ENCODE measurements at regions not wholly inside any gene's neighbourhood (a gene's known extent, or its start where the extent isn't known, plus 50 kb on each side); places are given as distances from the start of the nearest gene placed in this dataset.

DNA sequence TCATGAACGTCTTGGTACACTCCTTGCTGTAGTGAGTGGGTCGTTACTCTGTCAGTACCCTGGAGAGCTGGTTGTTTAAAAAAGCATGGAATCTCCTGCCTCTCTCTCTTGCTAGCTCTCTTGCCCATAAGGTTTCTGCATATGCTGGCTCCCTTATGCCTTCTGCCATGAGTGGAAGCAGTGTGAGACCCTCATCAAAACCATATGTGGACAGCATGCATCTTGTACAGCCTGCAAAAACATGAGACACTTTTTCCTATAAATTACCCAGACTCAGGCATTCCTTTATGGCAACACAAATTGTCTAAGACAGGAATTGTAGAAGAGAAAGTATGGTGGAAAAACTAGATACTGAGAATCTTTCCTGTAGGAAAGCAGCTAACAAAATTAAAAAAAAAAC lies 516.3 kb downstream of the SLITRK6 start:
- no peak for FAIRE-seq

DNA sequence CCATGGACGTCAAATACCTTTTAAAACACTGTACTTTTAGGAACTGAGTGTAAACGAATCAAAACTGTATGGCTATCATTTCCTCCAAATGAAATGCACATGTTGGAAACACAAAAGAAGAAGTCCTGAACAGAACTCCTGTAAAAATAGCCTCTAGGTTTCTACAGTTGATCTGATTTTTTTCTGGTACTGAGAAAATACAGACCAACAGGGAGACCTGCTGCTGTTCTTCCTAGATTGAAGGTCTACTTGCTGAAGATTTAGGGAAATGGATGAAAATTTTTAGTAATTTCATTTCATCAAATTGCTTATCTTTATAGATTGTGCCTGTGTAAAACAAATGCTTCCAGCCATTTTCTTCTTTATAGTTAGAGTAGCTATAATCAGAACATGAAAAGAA lies 520.4 kb downstream of the SLITRK6 start:
- FAIRE-seq: no peak

DNA sequence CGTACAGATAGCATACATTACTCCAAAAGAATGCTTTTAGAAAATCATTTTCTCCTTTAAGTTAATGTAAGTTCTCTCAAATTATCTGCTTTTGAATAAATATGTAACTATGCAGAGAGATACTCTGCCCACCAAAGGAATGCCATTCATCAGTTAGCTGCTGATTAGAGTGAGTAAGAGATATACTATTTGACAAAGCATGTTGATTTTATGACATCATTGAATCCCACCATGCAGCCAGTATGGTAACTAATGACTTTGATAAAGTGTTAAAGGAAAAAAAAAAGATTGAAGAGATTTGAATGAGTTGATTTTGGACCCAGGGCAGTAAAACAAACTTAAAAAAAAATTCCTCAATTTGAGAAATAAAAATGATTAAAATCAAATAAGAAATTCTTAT lies 521.5 kb downstream of the SLITRK6 start:
- FAIRE-seq: no peak

DNA sequence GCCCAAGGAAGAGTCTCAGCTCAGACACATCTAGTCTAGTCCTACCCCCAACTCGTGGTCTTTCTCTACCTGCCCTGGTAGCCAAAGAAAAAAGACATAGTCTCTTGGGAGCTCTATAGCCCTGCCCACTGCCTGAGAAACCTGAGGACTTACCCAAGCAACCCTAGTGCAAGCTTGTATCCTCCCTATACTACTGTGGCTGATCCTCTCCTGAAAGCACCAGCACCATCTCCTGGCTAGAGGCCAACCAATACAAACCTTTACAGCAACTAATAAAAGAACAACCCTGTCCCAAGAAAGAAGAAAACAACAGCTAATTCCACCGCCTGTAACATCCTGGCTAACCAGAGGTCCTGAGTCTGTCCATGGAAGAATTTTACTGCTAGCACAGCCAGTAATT lies 532.4 kb downstream of the SLITRK6 start:
- FAIRE-seq: no peak

DNA sequence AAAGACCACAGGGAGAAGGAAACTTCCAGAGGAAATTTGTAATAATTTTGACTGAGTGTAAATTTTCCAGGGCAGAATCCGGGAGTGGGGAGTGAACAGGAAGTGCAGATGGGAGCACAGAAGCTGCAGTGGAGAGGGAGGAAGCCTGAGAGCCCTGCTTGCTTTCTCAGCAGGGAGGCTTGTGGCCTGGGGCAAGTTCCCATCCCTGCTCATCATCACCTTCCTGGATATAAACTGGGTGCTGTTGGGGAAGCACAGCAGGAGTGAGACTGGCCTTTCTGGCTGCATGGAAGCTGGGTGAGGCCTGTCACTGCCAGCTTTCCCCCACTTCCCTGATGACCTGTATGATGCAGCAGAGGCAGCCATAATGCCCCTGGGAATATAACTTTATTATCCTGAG lies 532.9 kb downstream of the SLITRK6 start:
- no peak for FAIRE-seq

DNA sequence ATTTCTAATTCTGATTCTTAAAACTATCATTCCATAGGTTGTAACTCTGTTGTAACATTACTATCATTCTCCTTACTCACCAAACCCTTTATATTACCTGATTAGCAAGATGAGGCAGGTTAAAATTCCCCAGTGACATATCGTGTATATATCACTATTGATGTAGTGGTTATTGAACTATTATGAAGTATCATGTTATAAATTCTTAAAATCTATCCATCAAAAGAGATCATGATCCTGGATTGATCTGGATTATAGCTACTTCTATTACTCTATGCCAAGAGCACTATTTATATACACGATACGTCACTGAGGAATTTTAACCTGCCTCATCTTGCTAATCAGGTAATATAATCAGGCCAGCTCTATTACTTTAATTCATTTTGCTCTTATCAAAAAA lies 533.9 kb downstream of the SLITRK6 start:
- FAIRE-seq: no peak

DNA sequence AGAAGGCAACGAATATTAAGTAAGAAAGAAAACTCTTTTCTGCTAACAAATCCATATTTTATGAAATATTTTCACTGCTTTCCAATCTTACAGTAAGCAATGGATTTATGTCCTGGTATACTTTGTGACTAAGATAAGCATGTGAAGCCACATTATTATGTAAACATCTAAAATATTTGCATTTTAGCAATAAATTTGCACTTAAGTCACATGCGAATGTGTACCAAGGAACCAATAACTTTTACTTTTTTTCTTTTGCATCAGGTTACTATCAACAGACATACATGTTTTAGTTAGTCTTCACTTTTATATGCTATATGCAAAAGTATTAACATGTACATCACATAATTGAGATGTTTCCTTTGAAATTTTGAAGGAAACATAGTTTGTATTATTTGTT lies 536.7 kb downstream of the SLITRK6 start:
- FAIRE-seq: no peak

DNA sequence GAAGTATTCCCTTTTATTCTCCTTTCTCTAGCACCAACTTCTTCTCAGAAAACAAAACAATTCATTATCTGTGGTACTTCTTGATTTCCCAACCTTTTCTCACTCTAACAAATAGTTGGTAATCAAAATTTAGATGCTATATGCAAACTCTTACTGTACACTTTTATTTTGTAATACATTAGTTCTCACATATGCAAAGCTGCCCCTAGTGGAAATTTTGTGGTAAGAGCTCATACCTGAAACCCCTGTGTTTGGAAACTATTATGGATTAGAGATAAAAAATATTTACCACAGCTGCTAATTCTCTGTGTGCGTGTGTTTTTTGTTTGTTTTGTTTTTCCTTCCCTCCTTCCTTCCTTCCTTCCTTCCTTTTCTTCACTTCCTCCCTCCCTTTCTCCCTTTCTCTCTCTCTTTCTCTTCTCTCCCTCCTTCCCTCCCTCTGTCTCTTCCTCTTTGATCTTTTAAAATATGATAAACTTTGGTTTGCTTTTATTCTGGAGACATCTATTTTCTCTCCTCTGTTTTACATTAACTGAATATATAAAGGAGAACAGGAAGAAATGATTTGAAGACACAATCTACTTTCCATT lies 537.4 kb downstream of the SLITRK6 start:
- no peak for FAIRE-seq

DNA sequence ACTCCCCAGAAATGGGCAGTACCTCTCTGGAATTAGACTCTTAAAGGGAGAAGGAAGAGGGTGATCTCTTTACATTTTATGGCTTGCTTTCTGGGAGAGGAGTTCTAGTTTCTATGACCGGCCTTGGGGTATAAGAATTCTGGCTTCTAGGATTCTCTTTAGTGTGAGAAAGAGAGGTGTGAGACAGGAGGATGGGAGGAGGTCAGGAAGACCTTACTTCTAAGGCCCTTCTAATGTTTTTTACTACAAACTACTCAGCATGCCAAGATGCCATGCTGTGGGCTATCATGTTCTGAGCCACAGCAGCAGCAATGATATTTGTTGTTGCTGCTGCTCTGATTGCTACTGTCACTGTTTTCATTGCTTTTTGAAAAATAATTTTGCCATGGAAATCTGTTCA lies 538.3 kb downstream of the SLITRK6 start:
- no peak for FAIRE-seq

DNA sequence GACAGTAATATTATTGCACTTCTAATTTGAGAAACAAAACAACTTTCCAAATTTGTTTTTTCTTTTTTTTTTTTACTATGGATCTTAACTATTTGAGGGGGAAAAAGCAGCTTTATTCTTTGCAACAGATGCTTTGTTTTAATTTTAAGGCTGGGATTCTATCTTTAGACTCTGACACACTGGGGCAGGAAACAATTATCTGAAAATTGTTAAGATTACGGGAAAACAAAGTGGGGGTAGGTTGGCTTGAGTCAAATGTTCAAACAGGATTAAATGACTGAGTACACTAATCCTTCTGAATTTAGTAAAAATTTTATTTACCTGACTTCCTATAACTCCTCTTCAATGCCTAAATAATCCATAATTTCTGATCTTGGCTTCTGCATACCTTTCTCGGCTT lies 543.2 kb downstream of the SLITRK6 start:
- no peak for FAIRE-seq

DNA sequence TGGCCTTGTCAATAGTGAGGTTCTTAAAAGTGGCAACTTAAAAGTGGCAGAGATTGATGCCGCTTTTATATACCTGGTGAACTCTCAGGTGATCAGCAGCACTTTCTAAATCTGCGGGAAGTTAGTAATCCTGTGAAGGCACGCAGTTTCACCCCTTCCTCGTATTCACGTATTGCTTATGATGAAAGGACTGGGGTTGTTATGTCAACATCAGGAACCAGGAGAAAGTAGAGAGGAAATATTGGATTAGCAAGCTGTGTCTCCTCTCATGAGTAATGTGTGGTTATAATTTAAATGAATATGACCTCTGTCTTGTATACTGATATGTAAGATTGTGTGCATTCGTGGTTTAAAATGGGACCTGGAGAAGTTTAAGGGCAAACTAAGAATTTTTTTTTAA lies 544.6 kb downstream of the SLITRK6 start:
- FAIRE-seq: no peak

DNA sequence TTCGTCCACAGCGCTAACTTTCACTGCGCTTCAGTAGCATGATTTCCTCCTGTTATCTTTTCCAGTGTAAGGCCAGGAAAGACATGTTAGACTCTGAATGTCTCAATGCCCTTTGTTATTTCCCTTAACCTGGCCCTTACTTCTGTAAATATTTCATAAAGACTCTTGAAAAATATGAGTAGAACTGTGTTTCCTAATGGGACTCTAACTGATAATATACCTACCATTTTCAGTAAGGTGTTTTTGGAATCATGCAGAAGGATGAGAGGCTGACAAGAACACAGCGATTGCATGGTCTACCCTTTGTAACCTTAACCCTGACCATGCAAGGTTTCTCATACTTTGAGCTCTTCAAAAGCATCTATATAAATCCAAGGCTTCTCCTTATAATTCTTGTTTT lies 550.1 kb downstream of the SLITRK6 start:
- FAIRE-seq: no peak

DNA sequence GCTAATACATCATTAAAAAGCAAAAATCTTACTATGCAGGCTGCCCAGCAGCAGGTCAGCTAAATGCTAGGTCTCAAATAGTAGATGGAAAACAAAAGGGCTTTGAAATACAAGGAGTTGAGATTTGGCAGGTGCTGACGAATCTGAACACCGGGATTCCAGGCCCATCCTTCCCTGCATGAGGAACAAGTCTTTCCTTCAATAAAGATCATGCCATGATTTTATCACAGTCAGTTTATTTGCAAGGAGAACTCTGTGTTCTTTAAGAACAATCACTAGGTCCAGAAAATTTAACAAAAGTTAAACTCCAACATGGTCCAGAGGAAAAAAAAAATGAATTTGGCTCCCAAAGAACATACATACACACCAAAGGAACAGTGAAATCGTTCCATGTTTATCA lies 551.4 kb downstream of the SLITRK6 start:
- FAIRE-seq: no peak

DNA sequence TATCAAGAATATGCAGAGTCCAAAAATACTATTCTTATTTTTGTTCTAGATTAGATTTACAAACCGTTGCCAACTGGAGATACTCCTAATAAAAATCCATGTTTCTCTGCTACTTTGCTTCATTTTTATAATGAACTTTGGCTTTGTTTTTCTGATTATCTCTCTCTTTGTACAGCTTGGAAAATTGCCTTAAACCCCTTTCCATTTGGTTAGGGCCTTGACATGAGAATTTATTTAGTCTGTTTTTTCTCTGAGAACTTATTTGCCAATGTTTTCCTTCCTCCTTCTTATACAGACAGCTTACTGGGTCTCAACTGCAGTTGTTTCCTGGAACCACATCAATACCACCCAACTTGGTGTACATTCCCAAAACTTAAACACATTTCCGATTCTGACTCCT lies 555.4 kb downstream of the SLITRK6 start:
- FAIRE-seq: peak; percentile 92

DNA sequence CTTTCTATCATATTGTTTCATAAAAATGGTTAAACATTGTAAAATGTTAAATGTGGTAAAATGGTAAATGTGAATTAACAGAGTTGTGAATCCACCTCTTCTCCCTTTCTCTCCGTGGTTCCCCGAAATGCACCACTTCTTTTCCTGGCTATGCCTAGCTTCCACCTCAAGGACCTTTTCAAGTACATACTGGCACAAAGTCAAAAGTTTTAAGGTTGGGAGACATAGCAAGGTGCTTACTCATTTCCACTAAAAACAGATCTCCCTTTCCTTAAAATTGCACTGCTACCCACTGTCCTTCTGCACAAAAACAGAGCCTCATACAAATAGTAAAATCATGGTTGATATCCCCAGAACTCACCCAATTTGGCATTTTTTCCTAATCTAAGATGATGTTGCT lies 558.2 kb downstream of the SLITRK6 start:
- no peak for FAIRE-seq

DNA sequence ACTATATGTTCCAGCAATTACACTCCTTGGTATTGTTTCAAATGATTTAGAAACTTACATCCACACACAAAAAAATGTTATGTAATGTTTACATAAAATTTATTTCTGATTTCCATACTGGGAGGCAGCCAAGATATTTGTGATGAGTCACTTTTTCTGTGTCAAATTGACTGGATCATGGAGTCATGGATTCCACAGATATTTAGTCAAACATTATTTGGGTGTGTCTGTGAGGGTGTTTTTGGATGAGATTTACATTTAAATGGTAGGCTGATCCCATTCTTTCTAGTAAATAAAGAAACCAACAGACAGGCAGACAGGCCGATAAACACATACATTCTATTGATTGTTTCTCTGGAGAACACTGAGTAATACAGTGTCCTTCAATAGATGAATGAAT lies 562.8 kb downstream of the SLITRK6 start:
- no peak for FAIRE-seq

DNA sequence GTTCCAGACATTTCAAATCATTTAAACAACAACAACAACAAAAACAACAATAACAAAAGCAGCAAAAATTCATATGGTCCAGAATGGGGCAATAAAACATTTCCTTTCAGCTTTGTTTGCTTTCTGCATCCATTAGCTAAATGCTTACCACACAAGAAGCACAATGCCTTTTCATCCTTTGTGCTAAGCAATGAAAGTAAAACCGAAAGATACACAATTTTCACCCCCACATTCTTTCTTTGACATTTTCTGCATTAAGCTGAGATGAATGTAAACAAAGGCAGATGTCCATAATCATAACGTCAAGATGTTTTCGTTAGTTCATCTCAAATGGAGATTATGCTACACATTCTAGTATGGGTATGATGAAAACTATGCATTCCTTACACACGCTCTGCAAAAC lies 568.5 kb downstream of the SLITRK6 start:
- FAIRE-seq: no peak

DNA sequence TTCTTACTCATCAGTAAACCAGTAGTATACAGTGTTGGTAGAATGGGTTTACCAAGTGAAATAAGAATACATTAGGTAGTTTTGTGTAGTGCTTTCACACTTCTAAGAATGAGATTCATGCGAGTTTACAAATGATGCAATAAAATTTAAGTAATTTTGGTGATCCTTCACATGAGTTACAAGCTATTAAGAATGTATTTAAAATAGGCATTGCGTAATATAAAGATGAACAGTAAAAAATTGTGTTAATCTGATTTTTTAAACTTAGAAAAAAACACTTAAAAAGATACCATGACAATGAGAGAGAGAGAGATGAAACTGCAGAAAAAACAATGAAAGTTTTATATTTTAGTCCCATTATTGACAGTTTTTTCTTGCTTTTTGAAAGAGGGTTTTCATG lies 570.5 kb downstream of the SLITRK6 start:
- no peak for FAIRE-seq

DNA sequence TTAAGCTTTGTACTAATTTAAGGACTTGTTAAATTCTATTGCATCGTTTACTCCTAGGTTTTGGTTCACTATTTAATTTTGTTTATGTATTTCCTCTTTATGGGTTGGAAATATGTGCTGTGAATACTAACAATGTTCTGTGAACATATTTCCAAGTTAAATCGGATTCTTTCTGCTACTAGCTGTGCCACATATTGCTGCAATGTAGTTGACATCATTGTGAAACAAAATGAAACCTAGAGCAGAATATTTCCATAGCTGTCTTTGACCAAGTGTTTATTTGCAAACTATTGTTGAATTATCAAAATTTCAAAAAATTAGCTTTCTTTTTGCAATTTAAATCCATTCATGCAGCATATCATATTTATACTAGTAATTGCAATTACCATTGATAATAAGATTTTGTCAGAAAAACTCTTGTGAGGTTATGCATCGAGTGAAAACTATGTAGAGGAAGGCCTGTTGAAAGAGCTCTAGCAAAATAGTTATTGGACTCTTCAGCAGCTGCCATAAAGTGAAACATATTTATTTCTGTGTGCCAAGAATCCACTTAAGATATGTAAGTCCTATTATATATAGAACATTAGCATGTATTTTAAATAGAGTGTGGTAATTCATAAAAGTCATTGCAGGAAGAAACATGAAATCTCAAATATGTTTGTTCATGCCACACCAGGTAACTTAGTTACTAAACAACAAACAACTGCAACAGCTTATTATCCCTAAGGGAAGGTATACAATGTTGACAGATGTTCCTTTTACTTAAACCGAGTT lies 575.1 kb downstream of the SLITRK6 start:
- peak; percentile 77 for FAIRE-seq

DNA sequence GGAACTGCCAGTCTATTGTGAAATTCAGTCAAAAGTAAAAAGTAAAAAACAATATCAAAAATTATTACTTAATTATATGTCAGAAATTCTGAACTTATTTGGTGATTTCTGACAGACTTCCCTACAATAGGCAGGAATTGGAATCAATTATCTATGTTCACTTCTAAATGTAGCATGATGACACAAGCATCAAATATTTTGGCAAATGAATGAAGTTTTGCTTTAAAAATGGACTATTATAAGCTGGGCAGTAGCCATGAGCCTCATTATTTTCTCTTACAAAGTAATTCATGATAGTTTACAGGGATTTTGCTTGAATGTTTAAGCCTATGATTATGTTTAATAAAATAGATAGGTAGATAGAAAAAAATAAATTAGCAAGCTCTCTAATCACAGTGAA lies 582.6 kb downstream of the SLITRK6 start:
- FAIRE-seq: no peak

DNA sequence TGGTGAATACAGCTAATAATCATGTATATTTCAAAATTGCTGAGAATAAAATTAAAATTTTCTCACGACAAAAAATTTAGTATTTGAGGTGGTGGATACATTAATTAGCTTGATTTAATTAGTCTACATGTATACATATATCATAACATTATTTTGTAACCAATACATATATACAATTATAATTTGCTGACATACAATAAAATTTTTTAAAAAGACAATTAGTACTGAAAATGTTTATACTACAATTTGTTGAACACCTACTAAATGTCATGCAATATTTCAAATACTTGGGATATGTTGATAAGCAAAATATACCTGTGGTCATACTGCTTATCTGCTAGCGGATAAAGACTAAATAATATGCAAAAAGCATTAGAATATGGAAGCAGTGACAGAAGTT lies 586.5 kb downstream of the SLITRK6 start:
- FAIRE-seq: no peak

DNA sequence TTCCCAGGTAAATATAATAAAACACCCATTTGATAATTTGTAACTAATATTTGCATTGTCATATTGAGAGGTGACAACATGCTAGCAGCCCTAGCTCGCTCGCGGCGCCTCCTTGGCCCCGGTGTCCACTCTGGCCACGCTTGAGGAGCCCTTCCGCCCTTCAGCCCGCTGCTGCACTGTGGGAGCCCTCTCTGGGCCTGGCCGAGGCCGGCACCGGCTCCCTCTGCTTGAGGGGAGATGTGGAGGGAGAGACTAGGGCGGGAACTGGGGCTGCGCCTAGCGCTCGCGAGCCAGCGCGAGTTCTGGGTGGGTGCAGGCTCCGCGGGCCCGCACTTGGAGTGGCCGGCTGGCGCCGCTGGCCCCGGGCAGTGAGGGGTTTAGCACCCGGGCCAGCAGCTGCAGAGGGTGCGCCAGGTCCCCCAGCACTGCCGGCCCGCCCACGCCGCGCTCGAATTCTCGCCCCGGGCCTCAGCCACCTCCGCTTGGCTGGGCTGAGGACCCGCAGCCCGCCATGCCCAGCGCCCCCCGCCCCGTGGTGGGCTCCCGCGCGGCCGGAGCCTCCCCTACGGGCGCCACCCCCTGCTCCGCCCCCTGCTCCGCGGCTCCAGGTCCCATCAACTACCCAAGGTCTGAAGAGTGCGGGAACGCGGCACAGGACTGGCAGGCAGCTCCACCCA lies 594.4 kb downstream of the SLITRK6 start:
- FAIRE-seq: no peak

DNA sequence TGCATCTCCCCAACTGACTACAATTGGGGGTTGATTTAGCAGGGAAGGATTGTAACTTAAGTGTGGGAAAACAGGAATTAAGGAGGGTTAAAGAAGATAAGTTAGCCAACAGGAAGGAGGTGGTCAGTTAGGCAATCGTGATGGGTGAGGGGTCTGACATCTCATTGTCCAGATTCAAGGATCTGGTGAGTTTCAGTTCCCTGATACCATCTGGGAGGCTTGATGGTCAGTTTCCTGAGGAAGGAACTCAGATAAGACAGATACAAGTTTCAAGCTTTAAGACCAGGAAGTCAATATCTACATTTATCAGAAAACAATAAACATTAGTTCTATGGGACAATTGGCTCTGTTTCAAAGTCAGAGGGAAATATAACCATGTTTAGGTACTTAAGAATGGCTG lies 601.8 kb downstream of the SLITRK6 start:
- FAIRE-seq: no peak

DNA sequence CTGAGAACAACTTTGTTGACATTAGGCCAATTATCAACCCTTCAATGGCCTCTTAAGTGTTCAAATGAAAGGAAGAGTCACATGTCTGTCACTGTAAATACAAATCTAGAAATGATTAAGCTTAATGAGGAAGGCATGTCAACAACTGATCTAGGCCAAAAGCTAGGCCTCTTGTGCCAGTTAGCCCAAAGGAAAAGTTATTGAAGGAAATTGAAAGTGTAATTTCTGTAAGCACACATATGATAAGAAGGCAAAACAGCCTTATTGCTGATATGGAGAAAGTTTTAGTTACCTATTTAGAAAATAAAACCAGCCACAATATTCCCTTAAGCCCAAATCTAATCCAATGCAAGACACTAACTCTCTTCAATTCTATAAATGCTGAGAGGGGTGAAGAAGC lies 604.7 kb downstream of the SLITRK6 start:
- FAIRE-seq: no peak
